CD4-positive, alpha-beta T cell treated with Interleukin-1 beta for 1 hour (primary cell): ENCODE measurements at regions not wholly inside any gene's neighbourhood (a gene's known extent, or its start where the extent isn't known, plus 50 kb on each side); places are given as distances from the start of the nearest gene placed in this dataset.
"Not testable (repeated sequence)": the region's sequence is repeated elsewhere in the genome, so short reads cannot be mapped to it uniquely, and the experiment has no call there.

Experiments used
- DNase-seq, 2 donors: peaks; one replicate each; pipeline ENCODE4 v3.0.0-alpha.2; 2020 to 2022

- DNase-seq = no peak
Observed at GRCh38 chr14:101294136-101294535, 267.2 kb upstream of the DIO3 start.

- not testable (repeated sequence) for DNase-seq
Observed at GRCh38 chr14:101299781-101300180, 261.5 kb upstream of the DIO3 start.

GRCh38 chr14:101301011-101301410 lies 260.3 kb upstream of the DIO3 start:
- no peak for DNase-seq

GRCh38 chr14:101307162-101307561 lies 254.1 kb upstream of the DIO3 start:
- not testable (repeated sequence) for DNase-seq

- not testable (repeated sequence) for DNase-seq
Observed at GRCh38 chr14:101311186-101311585, 250.1 kb upstream of the DIO3 start.

- DNase-seq = no peak
Observed at GRCh38 chr14:101313268-101313667, 248.0 kb upstream of the DIO3 start.

- DNase-seq = no peak
Observed at GRCh38 chr14:101315802-101316296, 245.4 kb upstream of the DIO3 start.

- no peak for DNase-seq
Observed at GRCh38 chr14:101318271-101318670, 243.0 kb upstream of the DIO3 start.

GRCh38 chr14:101320396-101320795 lies 240.9 kb upstream of the DIO3 start:
- no peak for DNase-seq

- no peak for DNase-seq
Observed at GRCh38 chr14:101322223-101322622, 239.1 kb upstream of the DIO3 start.

- DNase-seq = no peak
Observed at GRCh38 chr14:101323111-101323510, 238.2 kb upstream of the DIO3 start.

GRCh38 chr14:101323614-101324235 lies 237.6 kb upstream of the DIO3 start:
- DNase-seq = not testable (repeated sequence)

GRCh38 chr14:101325319-101325718 lies 236.0 kb upstream of the DIO3 start:
- no peak for DNase-seq

- no peak for DNase-seq
Observed at GRCh38 chr14:101328412-101329028, 232.8 kb upstream of the DIO3 start.

- no peak for DNase-seq
Observed at GRCh38 chr14:101330416-101331140, 230.7 kb upstream of the DIO3 start.

- no peak for DNase-seq
Observed at GRCh38 chr14:101331141-101331525, 230.2 kb upstream of the DIO3 start.

- DNase-seq = no peak
Observed at GRCh38 chr14:101331661-101332169, 229.6 kb upstream of the DIO3 start.

- no peak for DNase-seq
Observed at GRCh38 chr14:101332281-101332680, 229.0 kb upstream of the DIO3 start.

- no peak for DNase-seq
Observed at GRCh38 chr14:101333335-101334280, 227.7 kb upstream of the DIO3 start.

- no peak for DNase-seq
Observed at GRCh38 chr14:101334656-101335055, 226.6 kb upstream of the DIO3 start.

- no peak for DNase-seq
Observed at GRCh38 chr14:101335061-101335661, 226.1 kb upstream of the DIO3 start.

- DNase-seq = no peak
Observed at GRCh38 chr14:101336183-101336582, 225.1 kb upstream of the DIO3 start.
